ENCODE measurements at regions not wholly inside any gene's neighbourhood (a gene's known extent, or its start where the extent isn't known, plus 50 kb on each side); places are given as distances from the start of the nearest gene placed in this dataset.
"Not testable (repeated sequence)": the region's sequence is repeated elsewhere in the genome, so short reads cannot be mapped to it uniquely, and the experiment has no call there.

DNA sequence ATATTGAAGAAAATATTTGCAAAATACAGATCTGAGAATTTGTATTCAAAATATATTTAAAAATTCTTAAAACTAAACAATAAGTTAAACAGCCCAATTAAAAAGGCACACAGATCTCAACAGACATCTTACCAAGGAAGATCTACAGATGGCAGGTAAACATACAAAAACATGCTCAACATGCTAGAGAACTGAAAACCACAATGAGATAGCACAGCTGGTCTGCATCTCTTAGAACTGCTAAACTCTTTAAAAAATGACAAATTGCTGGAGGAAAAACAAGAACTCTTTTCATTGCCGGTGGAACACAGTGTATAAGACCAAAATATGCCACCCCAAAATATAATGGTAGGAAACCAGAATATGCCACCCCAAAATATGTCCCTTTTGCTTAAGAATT lies 142.1 kb upstream of the DUSP22 start:
- not testable (repeated sequence) for TF ChIP-seq CTCF (IDR thresholded peaks at IDR 0.05; ENCODE audit: poor library complexity, severe bottlenecking); SMC3 (conservative IDR thresholded peaks at IDR 0.05; ENCODE audit: poor library complexity); EZH2 (IDR thresholded peaks at IDR 0.05; ENCODE audit: borderline replicate concordance, insufficient read depth, low read length, poor library complexity, severe bottlenecking)

Measured in neural cell (in vitro differentiated cells).